HepG2 (cell line): ENCODE measurements at regions not wholly inside any gene's neighbourhood (a gene's known extent, or its start where the extent isn't known, plus 50 kb on each side); places are given as distances from the start of the nearest gene placed in this dataset.
A peak's percentile ranks its signal among the peaks of the same experiment; 100 is the strongest.

Experiments
- EED ChIP-seq: sonication (generic); formaldehyde crosslinking; IDR thresholded peaks from 2 replicates; pipeline ENCODE4 v1.5.0; 2020; ENCODE audit warnings: mild to moderate bottlenecking, missing genetic modification reagents
- NAIF1 ChIP-seq: sonication (generic); formaldehyde crosslinking; IDR thresholded peaks from 2 replicates; pipeline ENCODE4 v1.5.0; 2020; ENCODE audit warnings: mild to moderate bottlenecking, missing genetic modification reagents, borderline replicate concordance
- NR2F2 ChIP-seq: IDR thresholded peaks from 2 replicates; pipeline ENCODE4 v1.6.1; 2012; ENCODE audit warnings: low read depth, inconsistent platforms, borderline replicate concordance
- ZEB1 ChIP-seq: IDR thresholded peaks from 2 replicates; pipeline ENCODE4 v1.6.1; 2012; ENCODE audit warnings: mild to moderate bottlenecking, low read depth, inconsistent platforms; ENCODE audit not compliant: insufficient replicate concordance
- TF ChIP-seq, protein P1 (sequence below): sonication (generic); formaldehyde crosslinking; IDR thresholded peaks from 2 replicates; pipeline ENCODE4 v1.4.0; 2020; ENCODE audit warnings: missing genetic modification reagents
- TF ChIP-seq, protein P2 (sequence below), 2 experiments: sonication (generic) in 1 of 2; formaldehyde crosslinking in 1 of 2; IDR thresholded peaks; 2 replicates each; pipeline versions ENCODE4 v1.6.1 to v1.9.0; 2014 to 2022; ENCODE audit warnings: antibody characterized with exemption in 1 of 2, borderline replicate concordance in 1 of 2, inconsistent platforms in 1 of 2, low read depth in 1 of 2, missing genetic modification reagents in 1 of 2
- TF ChIP-seq, protein P3 (sequence below): sonication (generic); formaldehyde crosslinking; IDR thresholded peaks from 2 replicates; pipeline ENCODE4 v1.4.0; 2020; ENCODE audit warnings: missing genetic modification reagents, borderline replicate concordance
- TF ChIP-seq, protein P4 (sequence below): sonication (generic); formaldehyde crosslinking; IDR thresholded peaks from 2 replicates; pipeline ENCODE4 v1.8.0; 2022; ENCODE audit warnings: missing genetic modification reagents, mild to moderate bottlenecking, moderate library complexity, borderline replicate concordance
- TF ChIP-seq, protein P5 (sequence below): fragments of 450-650 bp; IDR thresholded peaks from 2 replicates; pipeline ENCODE4 v1.6.1; 2017; ENCODE audit warnings: mild to moderate bottlenecking

DNA sequence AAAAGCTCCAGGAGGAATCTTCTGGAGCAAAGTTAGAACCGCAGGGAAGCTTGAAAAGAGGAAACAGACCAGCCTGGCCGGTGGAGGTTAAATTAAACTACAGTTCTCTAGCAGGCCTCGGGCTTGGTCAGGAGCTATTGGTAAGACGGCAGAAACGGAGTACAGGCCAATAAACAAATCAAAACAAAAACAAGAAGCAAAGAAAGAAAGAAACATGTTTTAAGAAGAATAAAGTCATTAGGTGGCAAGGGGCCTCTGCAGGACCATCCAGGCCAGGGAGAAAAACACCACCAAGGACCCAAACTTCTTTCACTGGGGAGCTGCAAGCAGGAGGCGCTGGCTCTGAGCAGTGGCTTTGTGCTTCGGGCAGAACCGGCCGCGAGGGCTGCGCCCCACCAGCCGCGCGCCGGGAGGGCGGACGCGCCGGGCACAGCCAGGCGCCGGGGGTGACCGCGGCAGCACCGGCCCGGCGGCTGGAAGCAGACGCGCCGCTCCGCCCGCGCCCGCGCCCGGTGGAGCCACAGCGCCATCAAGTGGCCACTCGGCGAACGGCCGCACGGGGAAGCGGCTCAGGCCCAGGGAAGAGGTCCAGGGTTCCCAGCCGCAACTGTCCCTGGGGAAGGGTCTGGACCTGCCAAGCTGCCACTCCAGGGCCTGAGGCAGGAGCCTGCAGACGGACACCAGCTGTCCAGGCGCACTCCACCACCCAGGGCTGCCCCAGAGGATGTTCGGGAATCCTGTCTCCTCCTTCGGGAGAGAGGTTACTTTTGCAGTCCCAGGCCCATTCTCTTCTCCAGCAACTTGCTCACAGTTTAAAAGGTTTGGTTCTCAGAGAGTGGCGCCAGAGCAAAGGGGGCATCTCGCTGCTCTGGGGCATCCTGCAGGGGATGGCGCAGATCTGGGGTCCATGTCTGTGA lies 419.4 kb downstream of the SOX9 start (continued):
- TF ChIP-seq, protein P1, sequence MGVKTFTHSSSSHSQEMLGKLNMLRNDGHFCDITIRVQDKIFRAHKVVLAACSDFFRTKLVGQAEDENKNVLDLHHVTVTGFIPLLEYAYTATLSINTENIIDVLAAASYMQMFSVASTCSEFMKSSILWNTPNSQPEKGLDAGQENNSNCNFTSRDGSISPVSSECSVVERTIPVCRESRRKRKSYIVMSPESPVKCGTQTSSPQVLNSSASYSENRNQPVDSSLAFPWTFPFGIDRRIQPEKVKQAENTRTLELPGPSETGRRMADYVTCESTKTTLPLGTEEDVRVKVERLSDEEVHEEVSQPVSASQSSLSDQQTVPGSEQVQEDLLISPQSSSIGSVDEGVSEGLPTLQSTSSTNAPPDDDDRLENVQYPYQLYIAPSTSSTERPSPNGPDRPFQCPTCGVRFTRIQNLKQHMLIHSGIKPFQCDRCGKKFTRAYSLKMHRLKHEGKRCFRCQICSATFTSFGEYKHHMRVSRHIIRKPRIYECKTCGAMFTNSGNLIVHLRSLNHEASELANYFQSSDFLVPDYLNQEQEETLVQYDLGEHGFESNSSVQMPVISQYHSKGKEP: no peak
- TF ChIP-seq, protein P2, sequence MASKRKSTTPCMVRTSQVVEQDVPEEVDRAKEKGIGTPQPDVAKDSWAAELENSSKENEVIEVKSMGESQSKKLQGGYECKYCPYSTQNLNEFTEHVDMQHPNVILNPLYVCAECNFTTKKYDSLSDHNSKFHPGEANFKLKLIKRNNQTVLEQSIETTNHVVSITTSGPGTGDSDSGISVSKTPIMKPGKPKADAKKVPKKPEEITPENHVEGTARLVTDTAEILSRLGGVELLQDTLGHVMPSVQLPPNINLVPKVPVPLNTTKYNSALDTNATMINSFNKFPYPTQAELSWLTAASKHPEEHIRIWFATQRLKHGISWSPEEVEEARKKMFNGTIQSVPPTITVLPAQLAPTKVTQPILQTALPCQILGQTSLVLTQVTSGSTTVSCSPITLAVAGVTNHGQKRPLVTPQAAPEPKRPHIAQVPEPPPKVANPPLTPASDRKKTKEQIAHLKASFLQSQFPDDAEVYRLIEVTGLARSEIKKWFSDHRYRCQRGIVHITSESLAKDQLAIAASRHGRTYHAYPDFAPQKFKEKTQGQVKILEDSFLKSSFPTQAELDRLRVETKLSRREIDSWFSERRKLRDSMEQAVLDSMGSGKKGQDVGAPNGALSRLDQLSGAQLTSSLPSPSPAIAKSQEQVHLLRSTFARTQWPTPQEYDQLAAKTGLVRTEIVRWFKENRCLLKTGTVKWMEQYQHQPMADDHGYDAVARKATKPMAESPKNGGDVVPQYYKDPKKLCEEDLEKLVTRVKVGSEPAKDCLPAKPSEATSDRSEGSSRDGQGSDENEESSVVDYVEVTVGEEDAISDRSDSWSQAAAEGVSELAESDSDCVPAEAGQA (IDR thresholded peaks at IDR 0.05; ENCODE audit: low read depth): no peak
- TF ChIP-seq, protein P2 (CRISPR knock-in tag; IDR thresholded peaks at IDR 0.05; ENCODE audit: borderline replicate concordance): peak; percentile 75; the same call in 1 of the 2 replicates
- TF ChIP-seq, protein P3, sequence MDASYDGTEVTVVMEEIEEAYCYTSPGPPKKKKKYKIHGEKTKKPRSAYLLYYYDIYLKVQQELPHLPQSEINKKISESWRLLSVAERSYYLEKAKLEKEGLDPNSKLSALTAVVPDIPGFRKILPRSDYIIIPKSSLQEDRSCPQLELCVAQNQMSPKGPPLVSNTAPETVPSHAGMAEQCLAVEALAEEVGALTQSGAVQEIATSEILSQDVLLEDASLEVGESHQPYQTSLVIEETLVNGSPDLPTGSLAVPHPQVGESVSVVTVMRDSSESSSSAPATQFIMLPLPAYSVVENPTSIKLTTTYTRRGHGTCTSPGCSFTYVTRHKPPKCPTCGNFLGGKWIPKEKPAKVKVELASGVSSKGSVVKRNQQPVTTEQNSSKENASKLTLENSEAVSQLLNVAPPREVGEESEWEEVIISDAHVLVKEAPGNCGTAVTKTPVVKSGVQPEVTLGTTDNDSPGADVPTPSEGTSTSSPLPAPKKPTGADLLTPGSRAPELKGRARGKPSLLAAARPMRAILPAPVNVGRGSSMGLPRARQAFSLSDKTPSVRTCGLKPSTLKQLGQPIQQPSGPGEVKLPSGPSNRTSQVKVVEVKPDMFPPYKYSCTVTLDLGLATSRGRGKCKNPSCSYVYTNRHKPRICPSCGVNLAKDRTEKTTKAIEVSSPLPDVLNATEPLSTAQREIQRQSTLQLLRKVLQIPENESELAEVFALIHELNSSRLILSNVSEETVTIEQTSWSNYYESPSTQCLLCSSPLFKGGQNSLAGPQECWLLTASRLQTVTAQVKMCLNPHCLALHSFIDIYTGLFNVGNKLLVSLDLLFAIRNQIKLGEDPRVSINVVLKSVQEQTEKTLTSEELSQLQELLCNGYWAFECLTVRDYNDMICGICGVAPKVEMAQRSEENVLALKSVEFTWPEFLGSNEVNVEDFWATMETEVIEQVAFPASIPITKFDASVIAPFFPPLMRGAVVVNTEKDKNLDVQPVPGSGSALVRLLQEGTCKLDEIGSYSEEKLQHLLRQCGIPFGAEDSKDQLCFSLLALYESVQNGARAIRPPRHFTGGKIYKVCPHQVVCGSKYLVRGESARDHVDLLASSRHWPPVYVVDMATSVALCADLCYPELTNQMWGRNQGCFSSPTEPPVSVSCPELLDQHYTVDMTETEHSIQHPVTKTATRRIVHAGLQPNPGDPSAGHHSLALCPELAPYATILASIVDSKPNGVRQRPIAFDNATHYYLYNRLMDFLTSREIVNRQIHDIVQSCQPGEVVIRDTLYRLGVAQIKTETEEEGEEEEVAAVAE: 0 out of 2 replicates have a peak, but pooled peaks have one; percentile 36
- TF ChIP-seq ZEB1: no peak
- TF ChIP-seq, protein P4, sequence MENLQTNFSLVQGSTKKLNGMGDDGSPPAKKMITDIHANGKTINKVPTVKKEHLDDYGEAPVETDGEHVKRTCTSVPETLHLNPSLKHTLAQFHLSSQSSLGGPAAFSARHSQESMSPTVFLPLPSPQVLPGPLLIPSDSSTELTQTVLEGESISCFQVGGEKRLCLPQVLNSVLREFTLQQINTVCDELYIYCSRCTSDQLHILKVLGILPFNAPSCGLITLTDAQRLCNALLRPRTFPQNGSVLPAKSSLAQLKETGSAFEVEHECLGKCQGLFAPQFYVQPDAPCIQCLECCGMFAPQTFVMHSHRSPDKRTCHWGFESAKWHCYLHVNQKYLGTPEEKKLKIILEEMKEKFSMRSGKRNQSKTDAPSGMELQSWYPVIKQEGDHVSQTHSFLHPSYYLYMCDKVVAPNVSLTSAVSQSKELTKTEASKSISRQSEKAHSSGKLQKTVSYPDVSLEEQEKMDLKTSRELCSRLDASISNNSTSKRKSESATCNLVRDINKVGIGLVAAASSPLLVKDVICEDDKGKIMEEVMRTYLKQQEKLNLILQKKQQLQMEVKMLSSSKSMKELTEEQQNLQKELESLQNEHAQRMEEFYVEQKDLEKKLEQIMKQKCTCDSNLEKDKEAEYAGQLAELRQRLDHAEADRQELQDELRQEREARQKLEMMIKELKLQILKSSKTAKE: no peak
- no peak for TF ChIP-seq NR2F2
- TF ChIP-seq NAIF1: no peak
- no peak for TF ChIP-seq EED (CRISPR knock-in tag)
- TF ChIP-seq, protein P5, sequence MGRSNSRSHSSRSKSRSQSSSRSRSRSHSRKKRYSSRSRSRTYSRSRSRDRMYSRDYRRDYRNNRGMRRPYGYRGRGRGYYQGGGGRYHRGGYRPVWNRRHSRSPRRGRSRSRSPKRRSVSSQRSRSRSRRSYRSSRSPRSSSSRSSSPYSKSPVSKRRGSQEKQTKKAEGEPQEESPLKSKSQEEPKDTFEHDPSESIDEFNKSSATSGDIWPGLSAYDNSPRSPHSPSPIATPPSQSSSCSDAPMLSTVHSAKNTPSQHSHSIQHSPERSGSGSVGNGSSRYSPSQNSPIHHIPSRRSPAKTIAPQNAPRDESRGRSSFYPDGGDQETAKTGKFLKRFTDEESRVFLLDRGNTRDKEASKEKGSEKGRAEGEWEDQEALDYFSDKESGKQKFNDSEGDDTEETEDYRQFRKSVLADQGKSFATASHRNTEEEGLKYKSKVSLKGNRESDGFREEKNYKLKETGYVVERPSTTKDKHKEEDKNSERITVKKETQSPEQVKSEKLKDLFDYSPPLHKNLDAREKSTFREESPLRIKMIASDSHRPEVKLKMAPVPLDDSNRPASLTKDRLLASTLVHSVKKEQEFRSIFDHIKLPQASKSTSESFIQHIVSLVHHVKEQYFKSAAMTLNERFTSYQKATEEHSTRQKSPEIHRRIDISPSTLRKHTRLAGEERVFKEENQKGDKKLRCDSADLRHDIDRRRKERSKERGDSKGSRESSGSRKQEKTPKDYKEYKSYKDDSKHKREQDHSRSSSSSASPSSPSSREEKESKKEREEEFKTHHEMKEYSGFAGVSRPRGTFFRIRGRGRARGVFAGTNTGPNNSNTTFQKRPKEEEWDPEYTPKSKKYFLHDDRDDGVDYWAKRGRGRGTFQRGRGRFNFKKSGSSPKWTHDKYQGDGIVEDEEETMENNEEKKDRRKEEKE: no peak
